ENCODE measurements at regions not wholly inside any gene's neighbourhood (a gene's known extent, or its start where the extent isn't known, plus 50 kb on each side); places are given as distances from the start of the nearest gene placed in this dataset.

DNA sequence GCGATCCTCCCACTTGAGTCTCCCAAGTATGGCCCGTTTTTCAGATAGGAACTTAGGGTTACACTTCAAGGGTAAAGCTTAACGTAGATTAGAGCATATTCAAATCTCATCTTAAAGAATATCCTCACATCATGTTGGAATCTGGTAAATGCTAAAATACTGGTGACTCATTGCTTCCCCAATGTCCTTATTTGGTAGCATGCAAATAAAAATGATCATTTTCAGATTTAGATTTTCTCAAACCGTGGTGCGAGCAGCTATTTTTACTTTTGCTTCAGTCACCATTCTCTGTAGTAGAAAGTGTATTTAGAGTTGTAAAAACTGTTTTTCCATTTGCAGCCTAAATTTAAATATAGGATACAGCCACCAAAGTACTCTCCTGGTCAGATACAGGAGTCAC, 101.5 kb upstream of the MAML3 start:
- no peak for TF ChIP-seq POLR2A (IDR thresholded peaks at IDR 0.05; ENCODE audit: low read length)
- no peak for TF ChIP-seq GATA1 (IDR thresholded peaks at IDR 0.05; ENCODE audit: low read depth, low read length)

All from erythroblast (primary cell).